NCI-H2029 treated with DMSO at 0.1 percent for 48 hours (cell line): ENCODE measurements at regions not wholly inside any gene's neighbourhood (a gene's known extent, or its start where the extent isn't known, plus 50 kb on each side); places are given as distances from the start of the nearest gene placed in this dataset.
A peak's percentile ranks its signal among the peaks of the same experiment; 100 is the strongest.

ENCODE experiments used
- DNase-seq: peaks from one replicate; lab custom pipeline; 2025; lab: John Stamatoyannopoulos, UW

DNA sequence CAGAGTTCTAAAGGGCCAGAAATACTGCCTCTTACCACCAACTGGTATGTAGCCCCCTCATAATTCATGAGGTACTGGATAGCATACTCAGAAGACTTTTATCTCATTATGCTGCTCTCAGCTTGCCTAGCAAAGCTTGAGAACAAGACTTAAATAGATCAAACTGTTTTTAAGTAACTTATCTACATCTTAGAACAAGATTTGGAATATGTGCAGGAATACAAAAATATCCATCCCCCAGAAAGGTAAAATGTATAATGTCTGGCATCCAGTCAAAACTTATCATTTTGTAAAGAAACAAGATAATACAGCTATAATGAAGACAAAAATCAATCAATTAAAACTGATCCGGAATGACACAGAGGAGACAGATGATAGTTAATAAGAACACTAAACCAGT is 400.4 kb upstream of the TGFBR2 start:
- DNase-seq = no peak

DNA sequence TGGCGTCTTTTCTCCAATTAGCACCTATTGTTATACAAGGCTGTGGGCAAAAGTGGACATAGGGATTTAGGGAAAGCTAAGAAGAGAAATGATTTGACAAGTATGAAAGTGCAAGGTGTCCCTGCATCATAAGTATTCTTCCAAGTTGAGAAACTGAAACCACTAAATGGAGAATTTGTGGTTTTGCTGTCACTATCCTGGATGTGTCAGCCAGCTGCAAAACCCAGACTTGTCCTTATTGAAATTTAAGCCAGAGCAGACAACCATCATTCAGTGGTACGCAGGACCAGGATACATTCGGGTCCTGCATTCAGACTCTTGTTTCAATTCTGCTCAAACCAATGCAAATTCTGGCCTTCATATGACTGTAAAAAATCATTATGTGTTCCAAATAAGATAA is 384.8 kb upstream of the TGFBR2 start:
- no peak for DNase-seq

DNA sequence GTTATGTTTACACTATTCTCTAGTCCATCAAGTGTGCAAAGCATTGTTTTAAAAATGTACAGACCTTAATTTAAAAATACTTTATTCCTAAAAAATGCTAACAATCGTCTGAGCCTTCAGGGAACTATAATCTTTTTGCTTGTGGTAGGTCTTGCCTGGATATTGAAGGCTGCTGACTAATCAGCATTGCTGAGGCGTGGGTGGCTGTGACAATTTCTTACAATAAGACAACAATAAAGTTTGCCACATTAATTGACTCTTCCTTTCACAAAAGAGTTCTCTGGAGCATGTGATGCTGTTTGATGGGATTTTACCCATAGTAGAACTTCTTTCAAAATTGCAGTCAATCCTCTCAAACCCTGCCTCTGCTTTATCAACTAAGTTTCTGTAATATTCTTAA is 384.0 kb upstream of the TGFBR2 start:
- no peak for DNase-seq

DNA sequence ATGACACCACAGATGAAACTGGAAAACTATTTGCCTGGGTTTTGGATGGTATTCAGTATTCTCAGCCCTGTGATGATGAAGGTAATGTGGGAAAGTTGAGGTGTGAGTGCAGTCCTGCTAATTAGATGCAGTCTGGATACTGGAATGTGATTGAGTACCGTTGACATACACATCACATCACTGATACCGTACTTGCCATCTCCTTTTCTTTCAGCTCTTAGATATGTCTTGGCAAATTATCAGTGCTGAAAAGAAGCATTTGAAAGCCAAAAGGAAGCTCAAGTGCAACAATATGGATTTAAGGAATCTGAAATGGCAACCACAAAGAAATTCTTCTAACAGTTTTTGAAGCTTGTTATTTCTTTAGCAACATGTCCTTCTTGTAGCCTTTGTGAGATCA is 381.4 kb upstream of the TGFBR2 start:
- DNase-seq = no peak

DNA sequence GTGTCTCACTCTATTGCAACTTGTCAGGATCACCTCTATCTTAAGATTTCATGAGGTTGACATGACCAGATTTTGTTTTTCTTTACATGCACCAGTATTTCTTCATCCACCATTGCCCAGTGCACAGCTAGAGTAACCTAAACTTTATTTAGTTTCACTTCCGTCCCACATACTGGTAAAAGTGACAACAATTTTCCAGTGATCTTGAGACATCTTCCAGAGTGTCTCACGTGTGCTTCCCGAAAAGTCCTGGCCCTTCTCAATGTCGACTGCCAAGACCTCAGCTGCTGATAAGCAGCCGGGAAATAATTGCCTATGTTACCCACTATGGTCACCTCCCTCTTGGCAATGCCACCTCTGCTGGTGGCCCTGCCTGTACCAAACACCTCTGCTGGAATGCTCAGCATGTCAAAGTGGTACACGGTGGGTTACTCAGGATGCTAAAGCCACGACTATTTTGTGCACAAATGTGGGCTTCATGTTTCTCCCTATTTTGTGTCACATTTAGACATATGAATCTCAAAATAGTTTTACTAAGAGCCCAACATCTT is 379.7 kb upstream of the TGFBR2 start:
- DNase-seq = no peak

DNA sequence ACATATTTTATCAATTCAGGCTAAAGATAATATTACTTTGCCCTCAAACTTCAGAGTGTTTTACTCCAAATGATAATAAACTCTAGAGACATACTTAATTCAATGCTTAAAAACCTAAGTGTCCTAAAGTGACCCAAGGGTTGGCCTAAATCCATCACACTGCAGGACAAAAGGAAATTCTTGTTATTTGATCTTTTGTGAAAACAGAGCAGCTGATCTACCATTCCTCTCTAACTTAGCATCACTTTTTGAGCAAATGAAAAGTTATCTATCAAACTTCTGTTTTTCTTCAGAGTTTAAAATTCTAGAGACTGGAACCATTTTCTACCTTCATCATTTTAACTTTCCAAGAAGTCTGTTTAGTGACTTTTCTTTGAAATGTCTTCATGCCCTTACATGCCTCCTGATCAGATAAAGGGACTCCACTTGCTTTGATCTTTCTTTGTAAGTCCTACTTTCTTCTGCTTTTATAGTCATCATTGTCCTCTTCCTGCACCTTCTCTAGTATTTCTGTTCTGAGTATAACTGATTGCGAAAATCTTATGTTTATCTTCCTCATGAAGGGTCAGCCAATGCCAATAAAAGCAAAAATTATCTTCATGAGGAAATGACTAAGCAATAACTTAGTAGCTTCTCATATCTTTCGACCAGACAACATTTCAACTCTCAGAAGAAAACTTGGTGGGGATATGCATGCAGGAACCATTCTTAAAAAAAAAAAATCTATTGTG is 378.7 kb upstream of the TGFBR2 start:
- no peak for DNase-seq

DNA sequence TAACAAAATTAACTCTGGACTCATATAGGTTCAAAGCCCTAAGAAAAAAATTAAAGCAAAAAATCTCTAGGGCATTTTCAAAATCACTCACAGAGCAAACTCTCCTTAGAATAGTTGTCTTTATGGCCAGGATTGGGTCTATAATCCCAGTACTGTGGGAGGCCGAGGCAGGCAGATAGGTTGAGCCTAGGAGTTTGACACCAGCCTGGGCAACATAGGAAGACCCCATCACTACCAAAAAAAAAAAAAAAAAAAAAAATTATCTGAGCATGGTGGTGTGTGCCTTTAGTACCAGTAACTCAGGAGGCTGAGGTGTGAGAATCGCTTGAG is 378.1 kb upstream of the TGFBR2 start:
- DNase-seq = no peak

DNA sequence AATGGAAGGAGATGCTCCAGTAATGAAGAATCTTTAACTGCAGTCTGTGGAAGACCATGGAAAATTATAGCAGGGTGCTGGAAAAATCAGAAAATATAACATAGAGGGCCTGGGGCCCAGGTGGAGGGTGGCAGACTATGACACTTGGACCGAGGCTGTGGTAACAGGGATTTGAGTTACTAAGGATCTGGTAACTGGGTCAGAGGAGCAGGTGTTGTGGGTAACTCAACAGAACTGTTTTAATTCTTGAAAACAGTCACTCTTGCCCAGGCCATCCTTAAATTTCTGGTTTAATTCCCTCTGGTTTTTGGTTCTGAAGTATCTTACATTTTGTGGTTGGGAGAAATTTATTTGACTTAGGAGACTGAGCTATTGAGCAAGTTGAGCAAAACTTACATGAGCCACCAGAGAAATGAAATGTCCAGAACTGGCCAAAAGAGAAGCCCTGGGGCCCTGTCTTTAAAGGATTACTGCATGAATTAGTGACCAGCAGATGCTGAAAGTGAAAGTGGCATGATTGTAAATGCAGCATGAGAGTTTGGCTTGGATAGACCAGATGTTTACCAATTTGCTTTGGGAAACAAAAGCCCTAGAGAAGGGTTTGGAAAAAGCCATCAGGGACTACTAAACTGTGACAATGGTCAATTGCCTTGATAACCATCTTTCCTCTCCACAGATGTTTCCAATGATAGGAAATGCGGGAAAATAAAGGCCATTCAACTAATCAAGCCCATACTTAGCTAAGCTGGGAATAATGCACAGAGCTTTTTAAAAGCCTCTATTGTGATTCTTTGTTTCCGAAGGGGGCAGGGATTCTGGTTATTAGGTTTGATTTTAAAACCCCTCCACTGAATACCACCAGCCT is 374.9 kb upstream of the TGFBR2 start:
- no peak for DNase-seq

DNA sequence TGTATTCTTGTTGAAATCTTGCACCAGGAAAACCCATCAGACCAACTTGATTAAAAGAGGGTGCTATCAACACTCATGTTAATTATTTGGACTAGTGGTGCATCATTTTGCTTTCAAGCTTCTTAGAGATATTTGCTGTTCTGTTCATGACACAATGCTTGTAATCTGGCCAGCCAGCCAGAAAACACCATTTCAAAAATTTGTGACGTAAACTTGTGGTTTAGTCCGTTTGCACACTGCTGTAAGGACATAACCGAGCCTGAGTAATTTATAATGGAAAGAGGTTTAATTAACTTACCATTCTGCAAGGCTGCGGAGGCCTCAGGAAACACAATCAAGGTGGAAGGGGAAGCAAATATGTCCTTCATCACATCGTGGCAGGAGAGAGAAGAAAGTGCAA is 374.3 kb upstream of the TGFBR2 start:
- no peak for DNase-seq

DNA sequence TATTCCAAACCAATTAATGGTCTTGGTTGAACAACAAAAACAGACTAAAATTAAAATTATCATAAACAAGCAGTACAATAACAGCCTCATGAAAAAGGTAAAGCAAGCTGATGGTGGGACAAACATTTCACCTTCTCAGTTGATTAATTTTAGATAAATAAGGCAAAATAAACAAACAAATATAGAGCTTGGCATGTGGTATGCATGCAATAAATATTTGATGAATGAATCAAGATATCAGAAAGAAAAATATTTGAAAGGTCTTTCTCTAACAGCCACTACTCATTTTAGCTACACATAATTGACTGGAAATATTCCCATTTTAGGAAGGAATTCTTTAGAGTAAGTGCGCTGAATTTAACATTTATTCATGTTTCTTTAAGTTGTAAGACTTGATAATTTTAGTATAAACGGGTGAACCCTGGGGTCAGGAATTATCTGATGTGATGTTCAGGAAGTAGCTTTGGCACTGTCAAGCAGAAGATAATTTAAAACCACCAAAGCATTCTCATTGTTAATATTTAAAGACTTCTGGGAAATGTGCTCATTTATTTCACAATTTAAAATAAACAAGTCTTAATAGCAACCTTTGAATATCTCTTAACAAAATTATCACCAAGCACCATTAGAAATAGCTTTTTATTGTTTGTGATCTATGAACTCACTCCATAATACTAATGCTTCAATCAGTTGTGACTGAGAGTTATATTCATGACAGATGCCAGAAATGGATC is 372.3 kb upstream of the TGFBR2 start:
- DNase-seq = no peak

DNA sequence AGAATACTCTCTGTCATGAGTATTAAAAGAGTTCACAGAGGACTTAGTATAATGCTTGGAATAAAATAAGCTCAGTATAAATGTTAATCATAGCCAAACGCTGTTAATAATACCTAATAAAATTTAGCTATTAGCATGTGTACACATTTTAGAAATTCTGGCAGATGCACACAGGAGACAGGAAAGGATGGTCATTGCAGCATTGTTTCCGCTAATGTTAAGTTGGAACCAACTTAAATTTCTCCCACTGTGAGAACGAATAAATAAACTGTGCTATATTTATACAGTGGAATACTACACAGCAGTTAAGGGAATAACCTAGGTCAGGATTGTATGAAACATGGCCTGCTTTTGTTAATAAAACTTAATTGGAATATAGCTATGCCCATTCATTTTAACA is 370.4 kb upstream of the TGFBR2 start:
- DNase-seq = no peak

DNA sequence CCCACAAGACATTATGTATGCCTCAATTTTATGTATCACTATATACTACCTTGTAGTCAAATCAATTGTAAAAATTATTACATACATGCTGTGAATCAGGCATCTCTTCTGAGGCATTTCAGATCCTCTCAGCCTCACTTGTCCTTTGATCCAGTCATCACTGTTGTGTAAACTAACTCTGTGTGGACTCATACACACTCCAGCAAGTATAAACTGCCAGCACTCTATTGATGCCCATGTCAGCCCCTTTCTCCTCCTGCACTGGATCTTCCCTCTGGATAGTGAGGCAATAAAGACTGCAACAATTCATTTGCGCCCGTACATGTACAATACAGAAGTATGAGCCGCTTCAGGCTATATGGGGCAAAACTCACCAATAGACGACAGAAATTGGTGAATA is 364.7 kb upstream of the TGFBR2 start:
- DNase-seq = no peak

DNA sequence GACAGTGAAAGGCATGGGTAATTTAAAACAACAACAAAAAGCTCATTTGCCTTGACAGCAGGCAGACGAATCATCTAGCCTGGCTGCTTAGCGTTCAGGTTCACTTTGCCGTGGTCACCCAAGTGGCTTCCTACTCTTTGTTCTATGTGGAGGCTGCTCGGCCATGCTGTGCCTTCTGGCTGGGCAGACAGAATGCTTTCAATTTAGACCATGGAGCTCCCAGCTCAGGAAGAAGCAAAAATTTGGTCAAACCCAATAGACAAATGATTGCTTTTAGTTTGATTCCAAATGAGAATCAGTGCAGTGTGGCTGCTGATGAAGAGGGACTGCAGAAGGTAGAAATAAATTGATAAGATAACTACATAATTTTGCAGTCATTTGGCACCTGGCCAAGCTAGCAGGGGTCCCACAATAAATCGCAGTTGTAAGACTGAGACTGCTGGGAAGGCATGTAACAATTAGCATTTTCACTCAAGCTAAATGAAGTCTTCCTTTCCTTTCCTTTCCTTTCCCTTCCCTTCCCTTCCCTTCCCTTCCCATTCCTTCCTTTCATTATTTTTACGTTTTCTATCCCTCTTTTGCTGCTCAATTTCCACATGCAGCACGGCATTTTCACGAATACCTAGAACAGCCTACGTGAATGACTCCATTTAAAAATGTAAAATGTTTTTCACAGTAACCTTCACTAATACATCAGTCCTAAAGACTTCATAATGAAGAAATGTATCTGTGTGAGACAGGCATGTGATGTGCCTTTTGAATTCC is 360.4 kb upstream of the TGFBR2 start:
- DNase-seq = no peak

DNA sequence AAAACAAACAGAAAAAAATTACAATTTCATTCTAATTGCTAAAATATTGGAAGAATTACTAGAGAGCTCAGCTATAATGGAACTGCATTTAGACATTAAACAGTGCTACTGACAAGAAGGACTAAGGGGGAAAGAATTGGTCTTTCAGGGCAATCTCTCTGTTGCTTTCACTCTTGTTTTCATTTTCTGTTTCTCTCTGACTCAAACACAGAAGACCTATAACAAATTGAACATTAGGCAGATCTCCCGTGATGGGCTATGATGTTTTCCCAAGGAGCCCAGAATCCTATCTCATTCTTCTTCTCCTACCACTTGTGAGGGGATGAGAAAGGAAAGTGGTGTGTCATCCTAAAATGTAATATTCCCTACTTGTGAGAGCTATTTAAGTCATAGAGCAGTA is 358.0 kb upstream of the TGFBR2 start:
- no peak for DNase-seq

DNA sequence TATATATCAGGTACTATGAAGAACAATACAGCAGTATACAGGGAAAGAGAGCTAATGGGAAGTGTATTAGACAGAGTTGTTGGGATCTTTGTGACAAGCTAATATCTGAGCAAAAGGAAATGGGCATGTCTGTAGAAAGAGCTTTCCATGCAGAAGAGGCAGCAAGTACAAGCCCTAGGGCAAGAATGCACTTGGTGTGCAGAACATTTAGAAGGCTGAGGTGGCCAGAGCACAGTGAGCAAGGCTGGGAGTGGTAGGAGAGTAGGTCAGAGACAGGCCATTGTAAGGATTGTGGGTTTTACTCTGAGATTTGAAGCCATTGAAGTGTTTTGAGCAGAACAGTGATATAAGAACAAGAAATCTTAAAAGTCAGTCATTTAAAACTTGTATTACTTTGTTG is 353.9 kb upstream of the TGFBR2 start:
- DNase-seq = no peak

DNA sequence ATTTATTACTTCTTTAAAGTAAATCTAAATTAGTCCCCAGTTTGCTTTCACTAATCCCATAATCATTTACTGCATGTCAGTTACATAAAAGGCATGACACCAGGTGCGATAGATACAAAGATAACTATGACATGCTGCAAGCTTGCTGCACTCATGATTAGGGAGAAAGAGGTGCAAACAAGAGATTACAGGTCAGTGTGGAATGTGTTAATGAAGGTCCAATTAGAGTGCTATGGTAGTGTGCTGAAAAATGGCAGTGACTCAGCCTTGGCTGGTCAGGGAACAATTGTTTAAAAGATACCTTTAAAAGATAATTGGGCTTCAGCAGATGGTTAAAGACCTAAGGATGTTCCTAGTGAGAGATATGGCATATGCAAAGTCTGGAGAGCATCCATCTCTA is 352.6 kb upstream of the TGFBR2 start:
- no peak for DNase-seq

DNA sequence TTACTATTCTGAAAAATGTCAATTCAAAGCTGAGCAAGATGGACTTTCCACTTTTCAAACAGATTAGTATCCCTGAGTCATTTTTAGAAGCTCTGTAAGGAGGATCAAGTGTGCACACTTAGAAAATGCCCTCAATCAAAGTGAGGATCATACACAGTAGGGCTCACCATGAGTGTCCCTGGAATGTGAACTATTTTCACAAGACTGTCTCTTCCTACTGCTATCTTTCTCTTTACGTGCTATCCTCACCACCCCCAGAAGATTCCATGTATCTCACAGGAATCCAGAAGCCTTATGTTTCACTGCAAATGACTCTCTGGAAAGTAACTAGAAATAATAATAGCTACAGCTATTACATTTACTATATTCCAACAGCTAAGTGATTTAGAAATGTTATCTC is 349.9 kb upstream of the TGFBR2 start:
- no peak for DNase-seq

DNA sequence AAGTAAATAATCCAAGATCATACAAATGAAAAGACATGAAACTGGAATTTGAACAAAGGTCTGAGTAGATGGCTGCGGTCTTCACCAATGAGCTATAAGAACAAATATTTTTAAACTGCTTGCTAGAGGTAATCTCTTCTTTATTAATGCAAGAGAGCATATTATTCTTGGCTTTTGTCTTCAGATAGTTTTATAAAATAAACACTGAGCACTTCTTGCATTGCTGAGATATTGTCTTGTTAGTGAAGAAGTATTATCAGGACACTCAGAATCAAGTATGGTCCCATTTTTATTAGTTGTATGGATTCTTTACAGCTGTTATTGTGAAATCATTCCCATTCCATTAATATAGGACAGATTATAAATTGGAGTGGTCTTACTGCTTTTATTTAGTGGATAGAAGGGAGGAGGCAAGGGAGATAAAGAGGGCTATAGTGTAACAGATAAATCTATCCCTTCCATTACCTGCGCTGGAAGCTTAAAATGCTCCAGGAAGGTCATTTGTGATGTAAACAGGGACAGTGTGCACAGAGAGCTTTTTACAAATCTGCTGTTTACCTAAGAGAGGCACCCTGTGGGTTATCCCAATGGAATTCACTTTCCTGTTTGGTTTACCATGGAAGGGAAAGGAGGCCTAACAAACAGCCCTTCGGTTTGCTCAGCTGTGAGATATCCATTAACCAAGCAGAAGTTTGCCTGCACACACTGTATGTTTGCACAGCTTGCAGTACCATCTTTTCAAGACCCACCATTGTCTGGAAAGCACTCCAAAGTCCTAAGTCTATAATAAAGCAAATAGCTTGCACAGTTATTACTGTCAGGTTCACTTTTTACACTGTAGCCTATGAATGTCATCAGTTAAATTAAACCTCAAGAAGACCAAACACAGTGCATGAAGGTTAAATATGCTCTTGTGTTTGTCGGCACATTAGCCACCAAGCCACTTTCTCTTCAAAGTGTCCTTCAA is 347.7 kb upstream of the TGFBR2 start:
- DNase-seq = peak; percentile 89

DNA sequence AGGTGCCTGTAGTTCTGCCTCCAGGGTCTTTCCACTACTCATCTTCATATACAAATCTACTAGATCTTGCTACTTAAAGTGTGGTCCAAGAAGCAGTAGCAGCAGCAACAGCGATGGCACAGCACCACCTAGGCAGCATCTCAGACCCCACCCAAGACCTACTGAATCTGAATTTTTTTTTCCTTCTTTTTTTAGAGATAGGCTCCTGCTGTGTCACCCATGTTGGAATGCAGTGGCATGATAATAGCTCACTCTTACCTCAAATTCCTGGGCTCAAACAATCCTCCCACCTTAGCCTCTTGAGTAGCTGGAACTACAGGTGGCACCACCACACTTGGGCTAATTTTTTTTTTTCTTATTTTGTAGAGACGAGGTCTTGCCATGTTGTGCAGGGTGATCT is 346.7 kb upstream of the TGFBR2 start:
- peak; percentile 52 for DNase-seq

DNA sequence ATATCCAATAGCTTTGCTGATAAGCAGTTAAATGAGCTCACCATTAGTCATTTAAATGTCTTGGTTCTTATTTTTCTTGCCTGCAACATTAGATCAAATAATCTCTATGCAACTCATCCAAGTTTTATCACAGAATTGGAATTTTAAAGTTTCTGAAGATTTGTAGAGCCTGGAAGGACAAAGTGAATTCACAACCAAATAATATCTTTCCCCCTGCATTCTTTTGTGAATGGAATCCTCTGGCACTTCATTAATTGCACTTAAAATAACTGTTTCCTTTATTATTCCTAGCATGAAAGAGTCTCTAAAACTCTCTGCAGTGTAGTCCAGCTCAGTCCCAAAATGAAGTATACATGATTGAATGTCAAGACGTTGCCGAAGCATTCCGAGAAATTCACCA is 345.6 kb upstream of the TGFBR2 start:
- DNase-seq = no peak
